Activated gamma-delta T cell treated with anti-CD3 and anti-CD28 coated beads, Interleukin-2, amount 50 U/mL, for 16 hours (primary cell): ENCODE measurements at regions not wholly inside any gene's neighbourhood (a gene's known extent, or its start where the extent isn't known, plus 50 kb on each side); places are given as distances from the start of the nearest gene placed in this dataset.

ENCODE experiments used
- DNase-seq: peaks from one replicate; pipeline ENCODE4 v3.0.0-alpha.2; 2020; ENCODE audit warnings: low read depth

- no peak for DNase-seq
These were observed 128.1 kb upstream of the JUN start for GRCh38 chr1:58911841-58912499.

DNA sequence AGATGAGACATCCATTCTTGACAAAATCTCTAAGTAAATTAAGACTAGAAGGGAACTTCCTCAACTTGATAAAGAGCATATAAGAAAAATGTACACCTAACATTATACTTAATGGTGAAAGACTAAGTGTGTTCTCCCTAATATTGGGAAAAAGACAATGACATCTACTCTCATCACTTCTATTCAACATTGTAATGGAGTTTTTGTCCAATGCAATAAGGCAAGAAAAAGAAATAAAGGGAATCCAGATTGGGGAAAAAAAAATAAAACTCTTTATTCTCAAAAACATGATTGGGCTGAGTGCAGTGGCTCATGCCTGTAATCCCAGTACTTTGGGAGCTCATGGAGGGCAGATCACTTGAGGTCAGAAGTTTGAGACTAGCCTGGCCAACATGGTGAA lies 131.1 kb upstream of the JUN start:
- no peak for DNase-seq

DNA sequence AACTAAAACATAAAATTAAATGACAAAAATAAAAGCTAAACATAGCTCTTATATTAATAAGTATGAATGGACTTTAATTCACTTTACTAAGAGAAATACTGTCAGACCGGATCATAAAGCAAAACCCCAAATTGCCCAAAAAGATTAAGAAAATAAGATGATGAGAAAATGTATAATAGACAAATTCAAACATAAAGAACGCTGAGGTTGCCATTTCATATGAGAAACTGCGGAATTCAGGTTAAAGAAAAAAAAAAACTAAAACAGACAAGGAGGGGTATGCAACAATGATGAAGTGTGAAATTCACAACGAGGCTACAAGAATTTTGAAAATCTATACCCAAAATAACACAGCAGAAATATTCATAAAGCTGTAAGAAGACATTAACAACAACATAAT lies 133.6 kb upstream of the JUN start:
- DNase-seq, result no peak

- DNase-seq, result no peak
These were observed 135.5 kb upstream of the JUN start for GRCh38 chr1:58919226-58919958.

- DNase-seq, result no peak
These were observed 136.1 kb upstream of the JUN start for GRCh38 chr1:58919959-58920321.

DNA sequence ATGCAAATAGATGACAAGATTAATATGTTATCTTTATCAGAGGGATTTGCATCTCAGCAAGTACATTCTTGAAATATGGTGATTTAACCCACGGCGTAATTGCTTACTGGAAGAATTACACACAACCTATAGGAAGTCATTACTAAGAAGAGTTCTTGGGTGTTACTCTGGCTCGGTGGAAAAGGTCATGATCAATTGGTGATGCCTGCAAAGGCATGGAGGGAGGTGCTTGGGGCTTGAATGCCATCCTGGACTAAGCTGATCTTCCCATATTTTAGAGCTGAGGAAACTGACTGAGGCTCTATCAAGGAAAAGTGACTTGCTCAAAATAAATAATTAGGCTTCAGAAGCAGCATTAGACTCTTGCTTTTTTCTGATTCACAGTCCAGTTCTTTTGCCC lies 137.5 kb upstream of the JUN start:
- no peak for DNase-seq

DNA sequence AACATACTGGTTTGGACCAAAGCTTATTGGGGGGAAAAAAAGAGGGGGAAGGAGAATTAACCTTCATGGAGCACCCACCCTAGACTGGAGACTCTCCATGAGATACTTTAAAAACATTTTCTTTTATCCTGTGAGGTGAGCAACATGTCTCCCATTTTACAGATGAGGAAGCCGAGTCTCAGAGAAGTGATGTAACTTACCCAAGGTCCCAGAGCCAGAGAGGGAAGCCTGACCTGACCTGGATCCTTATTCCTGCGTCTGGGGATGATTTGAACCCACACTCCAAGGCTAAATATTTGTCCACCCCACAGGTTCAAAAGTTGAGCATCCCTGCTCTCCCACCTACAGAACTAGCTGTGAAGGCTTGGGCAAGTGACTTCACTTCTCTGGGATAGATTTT lies 137.9 kb upstream of the JUN start:
- DNase-seq, result no peak

DNA sequence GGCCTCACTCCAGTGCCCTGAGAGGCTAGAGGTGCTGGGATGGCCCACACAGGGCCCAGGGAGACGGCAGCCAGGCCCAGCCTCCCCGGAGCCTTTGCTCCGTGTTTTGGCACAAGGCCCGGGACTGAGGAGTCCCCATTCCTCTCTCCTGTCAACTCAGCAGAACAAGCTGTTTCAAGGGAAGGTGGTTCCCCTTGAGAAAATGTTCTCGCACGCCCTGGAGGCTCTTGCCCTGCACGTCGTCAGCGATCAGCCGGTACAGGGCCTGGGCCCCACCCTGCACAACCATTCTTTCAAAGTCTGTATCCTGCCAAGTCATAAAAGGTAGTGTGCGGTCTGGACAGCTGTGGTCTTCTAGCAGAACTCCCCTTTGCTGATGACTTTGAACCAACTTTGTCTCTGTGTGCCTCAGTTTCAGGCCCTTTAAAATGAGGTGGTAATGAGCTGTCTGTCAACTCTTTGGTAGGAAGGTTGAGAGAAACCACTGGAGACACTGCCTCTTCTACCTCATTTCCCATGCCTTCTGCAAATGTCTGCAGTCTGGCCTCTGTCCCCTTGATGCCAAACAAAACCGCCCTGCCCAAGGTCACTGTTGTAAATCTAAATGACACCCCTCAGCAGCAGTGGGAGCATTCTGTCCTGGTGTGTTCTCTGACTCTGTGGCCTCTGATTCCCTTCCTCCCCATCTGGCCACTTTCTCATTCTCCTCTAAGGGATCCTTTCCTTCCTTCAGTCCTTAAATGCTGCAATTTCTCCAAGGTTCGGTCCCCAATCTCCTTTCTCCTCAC lies 138.6 kb upstream of the JUN start:
- DNase-seq, result no peak

DNA sequence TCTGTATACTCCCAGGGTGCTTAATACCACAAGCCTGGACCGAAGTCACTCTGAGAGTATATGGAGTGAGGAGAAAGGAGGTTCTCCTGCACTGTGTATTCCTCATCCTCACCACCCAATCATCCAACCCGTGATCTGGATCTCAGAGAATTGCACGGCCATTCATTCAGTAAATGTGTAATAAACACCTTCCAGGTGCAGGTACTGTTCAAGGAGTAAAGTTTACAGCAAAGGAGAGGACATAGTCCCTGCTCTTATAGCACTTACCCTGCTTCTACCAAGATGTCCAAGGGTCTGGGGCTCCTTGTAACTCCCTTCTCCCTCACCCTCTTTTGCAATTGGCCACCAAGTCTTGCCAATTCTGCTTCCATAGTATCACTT lies 139.2 kb upstream of the JUN start:
- DNase-seq, result no peak

DNA sequence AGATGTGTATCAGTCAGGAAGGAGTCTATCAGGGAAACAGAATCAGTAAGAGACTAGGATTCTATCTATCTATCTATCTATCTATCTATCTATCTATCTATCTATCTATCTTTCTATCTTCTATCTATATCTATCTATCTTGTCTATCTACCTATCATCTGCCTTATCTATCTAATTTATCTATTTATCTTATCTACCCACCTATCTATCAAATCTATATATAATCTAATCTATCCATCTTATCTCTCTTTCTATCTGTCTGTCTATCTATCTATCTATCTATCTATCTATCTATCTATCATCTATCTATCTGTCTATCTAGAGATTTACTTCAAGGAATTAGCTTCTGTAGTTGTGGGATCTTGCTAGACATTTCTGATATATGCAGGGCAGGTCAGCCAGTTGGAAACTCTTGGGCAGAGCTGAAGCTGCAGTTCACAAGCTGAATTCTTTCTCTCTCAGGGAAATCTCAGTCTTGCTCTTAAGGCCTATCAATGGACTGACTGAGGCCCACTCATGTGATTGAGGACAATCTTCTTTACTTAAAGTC lies 140.2 kb upstream of the JUN start:
- no peak for DNase-seq

DNA sequence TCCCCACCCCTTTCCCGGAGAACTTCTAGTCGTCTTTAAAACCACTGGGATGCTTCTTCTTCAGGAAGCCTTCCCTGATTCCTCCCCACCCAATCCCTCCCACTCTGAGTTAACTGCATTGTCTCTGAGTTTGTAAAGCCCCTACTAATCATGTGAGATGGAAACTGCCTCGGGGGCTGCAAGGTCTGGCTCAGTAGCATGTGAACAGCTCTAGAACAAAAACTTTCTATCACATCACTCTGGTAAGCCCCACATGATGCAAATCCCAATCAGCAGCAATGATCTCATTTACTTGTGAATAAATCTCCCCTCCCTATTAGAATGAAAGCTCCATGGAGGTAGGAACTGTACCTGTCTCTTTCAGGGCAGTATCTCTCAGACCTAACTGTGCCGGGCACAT lies 141.0 kb upstream of the JUN start:
- DNase-seq, result no peak

DNA sequence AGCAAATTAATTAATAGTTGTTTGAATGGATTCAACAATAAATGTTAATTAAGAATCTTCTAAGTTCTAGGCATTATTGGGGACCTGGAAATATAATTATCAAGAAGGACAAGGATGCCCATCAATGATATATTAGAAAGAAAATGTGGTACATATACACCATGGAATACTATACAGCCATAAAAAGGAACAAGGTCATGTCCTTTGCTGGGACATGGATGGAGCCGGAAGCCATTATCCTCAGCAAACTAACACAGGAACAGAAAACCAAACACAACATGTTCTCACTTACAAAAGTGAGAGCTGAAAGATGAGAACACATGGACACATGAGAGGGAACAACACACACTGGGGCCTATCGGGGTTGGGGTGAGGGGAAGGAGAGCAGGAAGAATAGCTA lies 141.4 kb upstream of the JUN start:
- no peak for DNase-seq

GRCh38 chr1:58926152-58926551 lies 142.3 kb upstream of the JUN start:
- no peak for DNase-seq

GRCh38 chr1:58927041-58927721 lies 143.3 kb upstream of the JUN start:
- no peak for DNase-seq

DNA sequence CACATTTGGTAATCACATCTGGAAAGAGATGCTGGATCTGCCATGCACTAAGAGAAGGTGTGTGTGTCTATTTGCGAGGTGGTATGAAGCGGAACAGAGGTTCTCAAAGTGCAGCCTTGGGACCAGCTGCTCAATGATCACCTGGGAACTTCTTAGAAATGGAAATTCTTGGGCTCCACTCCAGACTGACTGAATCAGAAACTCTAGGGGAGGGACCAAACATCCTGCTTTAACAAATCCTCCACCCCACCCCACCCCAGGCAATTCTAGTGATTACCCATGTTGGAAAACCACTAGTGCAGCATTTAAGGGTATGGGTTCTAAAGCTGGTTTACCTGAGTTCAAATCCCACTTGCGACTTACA lies 143.9 kb upstream of the JUN start:
- no peak for DNase-seq

DNA sequence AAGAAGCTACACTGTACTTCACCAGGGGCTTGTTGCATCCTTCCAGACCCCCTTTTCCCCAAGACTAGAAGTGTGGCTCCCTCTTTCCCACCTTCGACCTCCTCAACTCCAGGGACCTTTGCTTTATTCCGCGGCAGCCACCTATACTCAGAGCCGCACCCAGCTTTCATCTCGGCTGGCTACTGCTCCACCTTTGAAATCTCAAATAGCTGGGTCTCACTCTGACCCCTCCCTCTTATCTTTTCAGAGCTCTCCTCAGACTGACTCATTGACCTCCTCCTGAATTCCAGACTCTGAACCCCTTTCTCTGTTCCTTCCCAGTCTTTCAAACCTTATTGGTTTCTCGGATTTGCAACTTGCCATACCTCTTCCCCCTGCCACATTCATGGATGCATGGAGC lies 144.7 kb upstream of the JUN start:
- no peak for DNase-seq

- DNase-seq, result no peak
These were observed 146.0 kb upstream of the JUN start for GRCh38 chr1:58929671-58930325.

DNA sequence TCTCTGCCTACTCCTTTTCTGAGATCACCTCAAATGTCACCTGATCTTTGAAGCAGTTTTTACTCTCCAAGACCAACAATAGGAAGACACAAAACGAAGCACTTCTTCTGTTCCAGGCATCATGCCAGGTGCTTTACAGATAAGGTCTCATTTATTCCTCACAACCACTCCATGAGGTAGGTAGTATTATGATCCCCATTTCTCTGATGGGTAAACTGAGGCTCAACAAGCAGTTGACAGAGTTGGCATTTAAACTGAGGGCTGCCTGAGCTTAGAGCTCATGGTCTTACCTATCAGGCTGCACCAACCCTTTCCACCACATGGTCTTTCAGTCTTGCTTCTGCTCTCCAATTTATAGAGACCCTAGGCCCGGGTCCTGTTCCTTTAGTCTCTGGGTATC lies 147.2 kb upstream of the JUN start:
- no peak for DNase-seq

- DNase-seq, result no peak
These were observed 147.9 kb upstream of the JUN start for GRCh38 chr1:58931756-58932155.

- no peak for DNase-seq
These were observed 149.2 kb upstream of the JUN start for GRCh38 chr1:58932859-58933598.

GRCh38 chr1:58933599-58933926 lies 149.7 kb upstream of the JUN start:
- DNase-seq, result no peak

- DNase-seq, result no peak
These were observed 150.9 kb upstream of the JUN start for GRCh38 chr1:58934706-58935105.
